ENCODE measurements at regions not wholly inside any gene's neighbourhood (a gene's known extent, or its start where the extent isn't known, plus 50 kb on each side); places are given as distances from the start of the nearest gene placed in this dataset.

- Histone ChIP-seq H3K4me3 (no peak overlapping the region), H3K27ac (no peak overlapping the region), H3K27me3 (peaks cover 0 to 56% (median 0%) of the 10 kb centered on the region in 4 donors), H3K9me3 (no peaks in the 10 kb centered on the region), H3K36me3 (no peaks in the 10 kb centered on the region), H3K4me1 (peaks cover 0 to 6% (median 0%) of the 10 kb centered on the region in 3 donors)
- 60 to 69% methylated on average over 5 of the region's 5 CpGs for WGBS, 2 donors
- TF ChIP-seq POLR2A (IDR thresholded peaks at IDR 0.05), result no peak
- DNase-seq, result no peak
- intact Hi-C loops (cut with DNase I), result no loop called here
These were observed 164.0 kb downstream of the MELK start for GRCh38 chr9:36736648-36737047.

GRCh38 chr9:36738318-36738976 is 165.8 kb downstream of the MELK start:
- H3K27me3 ChIP-seq, result peaks cover 0 to 74% (median 0%) of the 10 kb centered on the region in 4 donors
- no peak for DNase-seq
- TF ChIP-seq POLR2A (IDR thresholded peaks at IDR 0.05) (no peak), CTCF (IDR thresholded peaks at IDR 0.05) (no peak)
- H3K27ac ChIP-seq, result no peak overlapping the region
- H3K36me3 ChIP-seq, result no peaks in the 10 kb centered on the region
- H3K4me3 ChIP-seq, result no peak overlapping the region
- 59% methylated on average over 10 to 11 of the region's 11 CpGs for WGBS, 2 donors
- no peaks in the 10 kb centered on the region for H3K9me3 ChIP-seq
- H3K4me1 ChIP-seq, result peaks cover 0 to 6% (median 0%) of the 10 kb centered on the region in 3 donors
- intact Hi-C loops (cut with DNase I), result no loop called here

- 13 to 35% methylated on average over 14 to 25 of the region's 47 CpGs for WGBS, 2 donors
- no peaks in the 10 kb centered on the region for H3K36me3 ChIP-seq
- H3K27me3 ChIP-seq, result peaks cover 0 to 85% (median 0%) of the 10 kb centered on the region in 4 donors
- no peak for DNase-seq
- intact Hi-C loops (cut with DNase I), result no loop called here
- TF ChIP-seq CTCF (IDR thresholded peaks at IDR 0.05) (no peak), POLR2A (IDR thresholded peaks at IDR 0.05) (no peak)
- peaks cover 0 to 6% (median 0%) of the 10 kb centered on the region in 3 donors for H3K4me1 ChIP-seq
- H3K9me3 ChIP-seq, result no peaks in the 10 kb centered on the region
- H3K4me3 ChIP-seq, result no peak overlapping the region
- H3K27ac ChIP-seq, result no peak overlapping the region
These were observed 166.8 kb downstream of the MELK start for GRCh38 chr9:36739373-36740116.

- 52 to 58% methylated on average over 4 to 5 of the region's 5 CpGs for WGBS, 2 donors
These were observed 169.6 kb downstream of the MELK start for GRCh38 chr9:36742264-36742663.

GRCh38 chr9:36744678-36745077 is 172.0 kb downstream of the MELK start:
- intact Hi-C loops (cut with DNase I), result no loop called here
- Histone ChIP-seq H3K4me1 (peaks cover 0 to 2% (median 0%) of the 10 kb centered on the region in 3 donors), H3K36me3 (no peaks in the 10 kb centered on the region), H3K9me3 (no peaks in the 10 kb centered on the region), H3K27ac (no peak overlapping the region), H3K4me3 (no peak overlapping the region), H3K27me3 (peaks cover 0 to 91% (median 0%) of the 10 kb centered on the region in 4 donors)
- no peak for TF ChIP-seq CTCF (IDR thresholded peaks at IDR 0.05)
- no peak for TF ChIP-seq POLR2A (IDR thresholded peaks at IDR 0.05)
- DNase-seq, result no peak
- 62 to 80% methylated on average over 1 of the region's 3 CpGs for WGBS, 2 donors

More at GRCh38 chr9:36742264-36742663, 169.6 kb downstream of the MELK start:
- H3K27me3 ChIP-seq, result peaks cover 0 to 90% (median 0%) of the 10 kb centered on the region in 4 donors
- intact Hi-C loops (cut with DNase I), result no loop called here
- H3K36me3 ChIP-seq, result no peaks in the 10 kb centered on the region
- no peak overlapping the region for H3K27ac ChIP-seq
- no peak overlapping the region for H3K4me3 ChIP-seq
- peaks cover 0 to 6% (median 0%) of the 10 kb centered on the region in 3 donors for H3K4me1 ChIP-seq
- TF ChIP-seq CTCF (IDR thresholded peaks at IDR 0.05) (no peak), POLR2A (IDR thresholded peaks at IDR 0.05) (no peak)
- no peak for DNase-seq
- H3K9me3 ChIP-seq, result no peaks in the 10 kb centered on the region

Data from esophagus squamous epithelium (tissue), 5 donors.